ENCODE measurements at regions not wholly inside any gene's neighbourhood (a gene's known extent, or its start where the extent isn't known, plus 50 kb on each side); places are given as distances from the start of the nearest gene placed in this dataset.
A peak's percentile ranks its signal among the peaks of the same experiment; 100 is the strongest.

DNA sequence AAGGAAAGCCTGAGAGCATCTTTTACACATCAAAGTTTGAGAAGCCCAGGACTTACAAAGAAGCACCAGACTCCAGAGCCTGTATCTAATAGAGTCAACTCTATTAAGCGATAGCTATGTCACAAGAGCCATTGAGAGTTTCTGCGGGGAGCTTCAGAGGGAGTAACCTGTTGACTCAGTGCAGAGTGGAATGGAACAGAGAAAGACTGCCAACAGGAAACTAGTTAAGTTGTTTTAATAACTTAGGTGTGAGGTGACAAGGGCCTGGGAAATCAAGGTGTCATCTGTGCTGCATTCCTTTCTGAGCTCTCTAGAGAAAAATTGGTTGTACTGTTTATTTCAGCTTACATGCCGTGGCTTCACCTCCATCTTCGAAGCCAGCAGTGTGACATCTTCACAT lies 513.8 kb upstream of the POU3F3 start:
- no peak for DNase-seq

GRCh38 chr2:104340879-104341828 lies 512.8 kb upstream of the POU3F3 start:
- no peak for DNase-seq

DNA sequence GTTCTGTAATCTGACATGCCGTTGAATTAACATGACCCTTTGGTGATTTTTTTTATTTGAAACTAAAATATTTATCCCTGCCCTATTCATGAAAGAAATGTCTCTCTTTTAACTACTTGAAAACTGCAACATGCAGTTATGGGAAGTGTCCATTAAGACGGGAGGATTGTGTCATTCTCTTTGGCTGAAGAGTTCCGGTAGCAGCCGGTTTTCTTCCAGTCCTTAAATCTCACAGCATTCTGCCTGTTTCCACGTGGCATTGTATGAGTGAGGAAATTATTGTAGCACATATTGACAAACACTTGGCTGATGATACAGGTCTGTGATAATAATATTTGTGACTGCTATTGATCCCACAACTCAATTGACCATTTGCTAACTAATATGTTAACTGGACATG lies 509.6 kb upstream of the POU3F3 start:
- no peak for DNase-seq

GRCh38 chr2:104344985-104345384 lies 508.9 kb upstream of the POU3F3 start:
- no peak for DNase-seq

- DNase-seq = no peak
Observed at GRCh38 chr2:104358122-104358521, 495.8 kb upstream of the POU3F3 start.

DNA sequence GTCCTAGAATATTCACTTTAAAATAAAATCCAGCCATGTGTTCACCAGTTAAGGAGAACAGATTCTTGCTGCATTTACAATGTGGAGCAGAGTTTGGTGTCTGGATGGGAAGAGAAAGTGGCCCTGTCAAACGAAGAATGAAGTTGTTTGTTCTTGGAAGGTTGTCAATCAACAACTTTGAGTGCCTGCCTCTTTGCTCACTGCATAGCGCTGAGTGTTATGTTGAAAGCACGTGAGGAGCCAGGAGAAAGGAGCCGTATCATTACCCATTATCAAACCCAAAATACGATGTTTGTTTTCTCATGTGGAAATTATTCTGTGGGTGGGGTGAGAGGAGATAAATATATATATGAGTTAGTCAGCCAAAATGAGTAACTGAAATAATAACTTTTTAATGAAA lies 492.5 kb upstream of the POU3F3 start:
- no peak for DNase-seq

GRCh38 chr2:104368089-104368488 lies 485.8 kb upstream of the POU3F3 start:
- DNase-seq = no peak

DNA sequence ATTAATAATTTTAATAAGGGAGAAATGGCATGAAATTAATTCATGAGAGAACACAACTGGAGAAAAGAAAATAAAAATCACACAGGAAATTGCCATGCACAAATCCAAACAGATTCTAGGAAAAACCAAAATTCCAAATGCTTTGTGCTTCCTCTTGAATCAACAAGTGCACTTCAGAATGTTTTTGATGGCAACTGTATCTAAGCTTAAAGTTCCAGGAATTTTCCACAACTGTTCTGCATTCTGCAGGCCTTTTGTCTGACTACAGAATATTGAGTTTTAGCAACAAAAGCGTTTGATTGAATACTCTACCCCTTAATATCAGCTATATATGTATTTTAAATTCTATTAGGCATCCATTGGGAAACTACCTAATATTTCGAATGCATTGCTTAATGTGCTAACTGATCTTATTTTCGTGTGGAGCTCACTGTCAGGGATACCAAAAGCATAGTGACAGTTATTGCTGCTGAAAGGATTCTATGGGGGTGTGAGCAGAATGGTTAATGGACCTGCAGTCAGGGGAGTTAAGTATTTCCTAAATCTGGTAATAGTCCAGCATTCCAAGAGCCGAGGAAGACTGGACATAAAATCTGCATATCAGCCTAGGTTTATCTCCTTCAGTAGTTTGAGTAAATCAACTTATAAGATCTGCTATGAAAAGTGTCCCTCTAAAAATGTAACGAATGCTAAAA lies 482.7 kb upstream of the POU3F3 start:
- DNase-seq = no peak

- no peak for DNase-seq
Observed at GRCh38 chr2:104375206-104375605, 478.7 kb upstream of the POU3F3 start.

DNA sequence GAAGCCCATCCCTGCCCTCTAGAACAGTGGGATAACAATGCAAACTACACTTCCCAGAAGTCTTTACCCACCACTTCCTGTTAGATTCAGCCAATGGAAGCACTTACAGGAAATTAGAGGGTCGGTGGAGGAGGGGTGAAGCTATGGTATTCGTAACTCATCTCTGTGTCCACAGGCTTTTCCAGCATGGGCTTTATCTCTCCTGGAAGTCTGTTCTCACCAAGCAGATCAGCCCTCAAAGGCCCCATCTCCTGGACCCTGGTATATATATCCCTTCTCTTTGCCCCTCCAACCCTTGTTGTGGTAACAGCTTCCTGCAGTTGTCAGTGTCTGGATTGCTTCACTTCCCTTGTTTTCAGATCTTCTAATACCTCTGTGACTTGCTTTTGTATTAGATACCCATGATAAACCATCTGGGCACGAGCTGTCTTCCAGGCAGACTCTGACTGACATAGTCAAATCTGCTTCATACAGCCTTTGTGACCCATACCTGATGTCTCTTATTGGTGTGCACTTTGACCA lies 475.0 kb upstream of the POU3F3 start:
- peak; percentile 9 for DNase-seq

DNA sequence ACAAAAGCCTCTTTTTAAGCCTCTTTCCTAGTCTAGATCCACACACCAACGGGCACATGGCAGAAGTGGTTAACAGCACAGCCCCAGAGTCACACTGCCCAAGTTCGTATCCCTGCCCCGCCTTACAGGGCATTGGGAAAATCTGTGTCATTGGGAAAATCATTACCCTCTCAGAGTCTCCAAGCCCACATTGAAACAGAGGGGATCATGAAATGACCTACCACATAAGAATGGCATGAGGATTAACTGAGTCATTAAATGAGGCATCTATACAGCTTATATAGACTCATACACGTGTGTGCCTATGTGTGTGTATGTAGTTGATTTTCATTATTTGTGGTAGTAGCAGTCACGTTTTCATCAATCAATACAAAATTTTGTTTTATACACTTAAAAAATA lies 469.0 kb upstream of the POU3F3 start:
- DNase-seq = no peak

DNA sequence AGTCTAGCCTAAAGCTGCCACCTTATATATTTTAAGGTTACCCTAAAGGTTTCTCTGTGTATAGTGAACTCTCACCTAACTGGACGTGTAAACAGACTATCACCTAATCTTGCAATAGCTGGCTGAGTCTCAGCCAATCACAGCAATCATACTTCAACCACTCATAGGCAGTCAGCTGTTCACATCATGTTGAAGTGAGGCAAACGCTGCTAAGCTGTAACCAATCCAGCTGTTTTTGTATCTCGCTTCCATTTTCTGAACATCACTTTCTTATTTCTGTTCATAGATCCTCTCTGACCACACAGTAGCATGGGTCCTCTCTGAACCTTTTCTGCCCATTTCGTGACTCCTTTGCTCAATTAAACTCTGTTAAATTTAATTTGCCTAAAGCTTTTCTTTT lies 468.2 kb upstream of the POU3F3 start:
- DNase-seq = no peak

- no peak for DNase-seq
Observed at GRCh38 chr2:104388296-104388695, 465.6 kb upstream of the POU3F3 start.

DNA sequence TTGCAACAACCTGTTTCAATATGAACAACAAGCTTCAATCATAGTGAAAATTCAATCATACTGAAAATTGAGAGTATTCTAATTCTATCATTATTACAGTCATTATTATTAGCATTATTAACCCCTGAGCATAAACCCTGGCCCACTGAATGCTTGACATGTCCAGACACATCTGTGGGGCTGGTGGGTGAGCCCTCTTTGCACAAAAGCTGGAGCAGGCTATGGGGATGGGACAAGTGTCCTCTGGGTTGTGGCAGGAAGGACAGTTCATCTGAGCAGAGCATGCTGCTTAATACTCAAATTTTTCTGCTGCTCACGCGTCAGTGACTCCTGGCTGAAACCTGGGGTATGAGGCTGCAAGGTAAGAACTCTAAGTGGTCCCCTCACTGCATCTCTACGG lies 451.1 kb upstream of the POU3F3 start:
- DNase-seq = no peak

DNA sequence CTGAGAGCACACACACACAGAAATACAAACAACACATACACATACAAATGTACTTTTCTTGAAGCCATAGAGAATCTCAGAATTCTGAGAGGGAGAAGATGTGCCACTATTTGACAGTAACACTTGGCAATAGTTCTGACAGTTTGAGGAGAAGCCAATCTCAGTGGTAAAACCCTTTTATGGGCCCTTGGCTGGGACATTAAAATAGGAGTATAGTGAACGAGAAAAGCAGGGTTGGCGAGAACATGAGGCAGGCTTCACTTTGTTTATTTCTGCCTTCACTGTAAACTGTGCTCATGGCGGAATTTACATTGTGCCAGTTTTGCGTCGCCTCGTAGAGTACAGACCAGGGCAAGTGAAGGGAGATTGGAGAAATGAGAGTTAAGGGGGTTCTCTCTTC lies 449.4 kb upstream of the POU3F3 start:
- DNase-seq = peak; percentile 15

DNA sequence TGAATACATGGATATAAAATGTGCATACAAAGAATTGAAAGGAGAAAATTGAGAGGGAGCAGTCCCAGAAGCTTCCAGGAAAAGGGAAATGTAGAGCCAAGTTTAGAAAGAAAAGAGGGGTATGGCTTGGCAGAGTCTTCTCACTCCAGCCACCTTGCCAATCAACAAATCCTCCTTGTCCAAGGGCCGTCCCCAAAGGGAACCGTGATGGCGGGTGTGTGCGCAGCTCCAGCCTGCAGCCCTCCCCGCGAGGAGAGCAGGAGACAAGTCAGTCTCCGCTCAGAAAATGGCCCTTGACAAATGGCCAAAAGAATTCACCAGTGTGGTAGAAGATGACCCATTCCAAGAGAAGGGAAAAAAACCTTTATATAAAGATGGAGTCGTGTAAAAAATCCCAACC lies 448.3 kb upstream of the POU3F3 start:
- peak; percentile 81 for DNase-seq

GRCh38 chr2:104406261-104406726 lies 447.6 kb upstream of the POU3F3 start:
- DNase-seq = peak; percentile 90

GRCh38 chr2:104407641-104408040 lies 446.3 kb upstream of the POU3F3 start:
- DNase-seq = no peak

DNA sequence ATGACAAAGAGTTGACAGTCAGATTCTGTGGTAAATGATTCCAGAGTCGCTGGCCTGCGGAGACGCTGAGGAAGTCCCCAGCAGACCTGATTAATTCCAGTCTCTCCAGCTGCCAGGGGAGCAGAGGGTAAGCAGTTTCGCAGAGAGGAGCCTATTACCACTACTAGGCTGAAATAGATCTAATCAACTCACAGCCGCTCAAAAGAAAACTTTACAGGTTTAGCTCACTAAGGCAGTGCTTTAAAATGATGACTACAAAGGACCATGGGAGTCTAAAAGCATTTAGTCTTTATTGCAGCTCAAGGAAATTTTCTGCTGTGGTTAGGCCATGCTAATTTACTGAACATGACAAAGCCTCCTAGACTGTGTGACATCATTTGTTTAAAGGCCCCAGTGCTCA lies 445.6 kb upstream of the POU3F3 start:
- no peak for DNase-seq

DNA sequence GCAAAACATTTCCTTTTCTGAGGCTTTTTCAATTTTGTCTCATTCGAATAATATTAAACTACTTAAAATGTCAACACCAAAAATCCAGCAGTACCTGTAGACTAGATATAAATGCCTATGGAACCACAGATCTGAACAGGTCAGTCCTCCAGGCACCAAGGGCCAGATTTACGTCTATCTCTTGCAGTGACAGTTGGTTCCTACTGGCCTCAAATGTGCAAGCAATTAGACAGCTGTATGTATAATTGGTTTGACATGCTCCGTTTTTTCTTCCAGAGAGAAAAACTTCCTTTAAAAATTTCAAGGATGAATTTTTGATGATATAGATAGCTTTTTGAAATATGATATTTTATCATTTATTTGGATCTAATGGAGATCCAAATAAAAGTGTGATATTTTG lies 443.8 kb upstream of the POU3F3 start:
- no peak for DNase-seq

- DNase-seq = no peak
Observed at GRCh38 chr2:104412384-104412783, 441.5 kb upstream of the POU3F3 start.

GRCh38 chr2:104413890-104414289 lies 440.0 kb upstream of the POU3F3 start:
- DNase-seq = no peak

DNA sequence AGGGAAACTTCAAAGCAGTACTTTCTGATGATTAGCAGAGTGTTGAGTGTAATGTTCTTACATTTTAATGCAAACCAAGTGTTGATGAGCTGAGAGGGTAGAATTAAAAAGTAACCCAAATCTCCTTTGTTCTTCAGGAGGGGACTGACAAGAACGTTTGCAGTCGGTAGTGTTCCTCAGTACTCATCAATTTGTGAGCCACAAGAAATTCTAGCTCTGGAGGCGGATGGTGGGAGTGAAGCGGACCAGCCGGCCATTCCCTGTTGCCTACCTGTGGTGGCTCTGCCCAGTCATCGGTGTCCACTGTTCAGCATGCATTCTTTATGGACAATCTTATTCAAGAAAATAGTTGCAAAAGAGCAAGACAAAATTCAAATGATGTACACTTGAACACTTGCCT lies 438.6 kb upstream of the POU3F3 start:
- DNase-seq = no peak

All from NCI-H446 treated with DMSO at 0.1 percent for 48 hours (cell line).